Left lung (tissue), 4 donors: ENCODE measurements at regions not wholly inside any gene's neighbourhood (a gene's known extent, or its start where the extent isn't known, plus 50 kb on each side); places are given as distances from the start of the nearest gene placed in this dataset.
A peak's percentile ranks its signal among the peaks of the same experiment; 100 is the strongest.
"Not testable (repeated sequence)": the region's sequence is repeated elsewhere in the genome, so short reads cannot be mapped to it uniquely, and the experiment has no call there.

Source experiments
- ATAC-seq: fragments of 200-7000 bp; cut with Tn5 transposase; one replicate; pipeline ENCODE4 v1.9.1; 2020; ENCODE audit warnings: moderate library complexity
- DNase-seq, 4 donors: peaks; one replicate each; pipeline ENCODE4 v3.0.0-alpha.2; 2013 to 2020
- H3K27ac ChIP-seq, 2 donors: fragments of 200-600 bp; sonication (generic) in 1 of 2; one replicate each; pipeline versions ENCODE4 v1.5.0 to v1.8.0; 2020 to 2021
- H3K27me3 ChIP-seq, 2 donors: fragments of 200-600 bp; sonication (generic) in 1 of 2; one replicate each; pipeline versions ENCODE4 v1.5.0 to v1.8.0; 2020 to 2021
- H3K36me3 ChIP-seq, 2 donors: fragments of 200-600 bp; sonication (generic) in 1 of 2; one replicate each; pipeline versions ENCODE4 v1.5.0 to v1.8.0; 2020 to 2021
- H3K4me1 ChIP-seq, 2 donors: fragments of 200-600 bp; one replicate each; pipeline ENCODE4 v1.8.0; 2021
- H3K4me3 ChIP-seq, 2 donors: fragments of 200-600 bp; sonication (generic) in 1 of 2; one replicate each; pipeline versions ENCODE4 v1.5.0 to v1.8.0; 2020 to 2021; ENCODE audit warnings: mild to moderate bottlenecking in 1 of 2
- H3K9me3 ChIP-seq, 2 donors: fragments of 200-600 bp; sonication (generic) in 1 of 2; one replicate each; pipeline versions ENCODE4 v1.5.0 to v1.8.0; 2020 to 2021
- CTCF ChIP-seq, 2 donors: fragments of 200-600 bp; sonication (generic) in 1 of 2; IDR thresholded peaks; one replicate each; pipeline versions ENCODE4 v1.5.0 to v1.8.0; 2021; ENCODE audit warnings: antibody characterized with exemption in 2 of 2
- intact Hi-C, 2 donors: fragments of 100-400 bp; cut with DNase I; formaldehyde crosslinking; loops; one replicate each; pipeline versions ENCODE4 v1.11.2 to v1.14.2; 2022
- donor health status: DM: no; HTN: yes; CAD: no.
- donor health status: DM: no; HTN: no; CAD: no.

- Histone ChIP-seq H3K9me3 (no peaks in the 10 kb centered on the region), H3K27ac (no peak overlapping the region), H3K27me3 (peaks cover 0 to 6% of the 10 kb centered on the region in 2 donors), H3K4me3 (no peak overlapping the region), H3K4me1 (no peaks in the 10 kb centered on the region), H3K36me3 (no peaks in the 10 kb centered on the region)
- no peak for TF ChIP-seq CTCF (IDR thresholded peaks at IDR 0.05)
- DNase-seq (no peak), ATAC-seq (no peak)
- intact Hi-C loops, result no loop called here
Observed at GRCh38 chr14:88962356-88962755, 137.9 kb downstream of the TTC8 start.

- H3K9me3 ChIP-seq, result no peaks in the 10 kb centered on the region
- H3K4me1 ChIP-seq, result no peaks in the 10 kb centered on the region
- TF ChIP-seq CTCF (IDR thresholded peaks at IDR 0.05), result no peak
- intact Hi-C loops, result no loop called here
- DNase-seq, result no peak
- no peak for ATAC-seq
- peaks cover 0 to 6% of the 10 kb centered on the region in 2 donors for H3K27me3 ChIP-seq
- H3K27ac ChIP-seq, result no peak overlapping the region
- no peaks in the 10 kb centered on the region for H3K36me3 ChIP-seq
- no peak overlapping the region for H3K4me3 ChIP-seq
Observed at GRCh38 chr14:88967299-88967698, 142.8 kb downstream of the TTC8 start.

GRCh38 chr14:88975043-88975830 is 150.8 kb downstream of the TTC8 start:
- intact Hi-C loops, result no loop called here
- Histone ChIP-seq H3K27me3 (peaks cover 0 to 21% of the 10 kb centered on the region in 2 donors), H3K27ac (no peak overlapping the region), H3K36me3 (no peaks in the 10 kb centered on the region), H3K4me1 (no peaks in the 10 kb centered on the region), H3K9me3 (no peaks in the 10 kb centered on the region), H3K4me3 (no peak overlapping the region)
- peak in 1 of 4 donors; percentile 54 for DNase-seq
- TF ChIP-seq CTCF (IDR thresholded peaks at IDR 0.05), result no peak
- no peak for ATAC-seq

GRCh38 chr14:88975926-88976325 is 151.5 kb downstream of the TTC8 start:
- TF ChIP-seq CTCF (IDR thresholded peaks at IDR 0.05), result no peak
- intact Hi-C loops, result no loop called here
- no peaks in the 10 kb centered on the region for H3K9me3 ChIP-seq
- no peak for ATAC-seq
- H3K4me3 ChIP-seq, result no peak overlapping the region
- DNase-seq, result no peak
- H3K36me3 ChIP-seq, result no peaks in the 10 kb centered on the region
- peaks cover 0 to 21% of the 10 kb centered on the region in 2 donors for H3K27me3 ChIP-seq
- H3K4me1 ChIP-seq, result no peaks in the 10 kb centered on the region
- H3K27ac ChIP-seq, result no peak overlapping the region

GRCh38 chr14:88980907-88981306 is 156.5 kb downstream of the TTC8 start:
- ATAC-seq, result not testable (repeated sequence)
- H3K27me3 ChIP-seq, result peaks cover 0 to 21% of the 10 kb centered on the region in 2 donors

GRCh38 chr14:88981948-88982347 is 157.5 kb downstream of the TTC8 start:
- no peak for ATAC-seq
- no peak for DNase-seq
- Histone ChIP-seq H3K27ac (no peak overlapping the region), H3K9me3 (no peaks in the 10 kb centered on the region), H3K27me3 (peaks cover 0 to 21% of the 10 kb centered on the region in 2 donors), H3K4me3 (no peak overlapping the region), H3K36me3 (no peaks in the 10 kb centered on the region), H3K4me1 (no peaks in the 10 kb centered on the region)
- TF ChIP-seq CTCF (IDR thresholded peaks at IDR 0.05), result no peak
- intact Hi-C loops, result no loop called here

More at GRCh38 chr14:88980907-88981306, 156.5 kb downstream of the TTC8 start:
- H3K36me3 ChIP-seq, H3K4me1 ChIP-seq, H3K27ac ChIP-seq, DNase-seq, H3K9me3 ChIP-seq, H3K4me3 ChIP-seq, intact Hi-C loops: not testable (repeated sequence)
